HepG2 (cell line): ENCODE measurements at regions not wholly inside any gene's neighbourhood (a gene's known extent, or its start where the extent isn't known, plus 50 kb on each side); places are given as distances from the start of the nearest gene placed in this dataset.

ENCODE experiments used
- DNMT3B ChIP-seq: conservative IDR thresholded peaks from 2 replicates; pipeline ENCODE4 v1.6.1; 2016; ENCODE audit warnings: missing biosample characterization, control low read depth
- ERF ChIP-seq: IDR thresholded peaks from 2 replicates; pipeline ENCODE4 v1.6.1; 2018; ENCODE audit warnings: missing biosample characterization, missing genetic modification reagents
- GTF2F1 ChIP-seq: fragments of 150-350 bp; IDR thresholded peaks from 2 replicates; pipeline ENCODE4 v1.6.1; 2014; ENCODE audit warnings: low read length
- GZF1 ChIP-seq: sonication (generic); formaldehyde crosslinking; IDR thresholded peaks from 2 replicates; pipeline ENCODE4 v1.5.1; 2020; ENCODE audit warnings: mild to moderate bottlenecking, missing genetic modification reagents
- JARID2 ChIP-seq: sonication (generic); formaldehyde crosslinking; IDR thresholded peaks from 2 replicates; pipeline ENCODE4 v1.8.1; 2023; ENCODE audit warnings: missing genetic modification reagents, inconsistent platforms; ENCODE audit not compliant: insufficient replicate concordance
- RARA ChIP-seq: IDR thresholded peaks from 2 replicates; pipeline ENCODE4 v1.6.1; 2016; ENCODE audit warnings: missing genetic modification reagents, missing compliant biosample characterization
- SNAPC2 ChIP-seq: sonication (generic); formaldehyde crosslinking; IDR thresholded peaks from 2 replicates; pipeline ENCODE4 v1.8.1; 2022; ENCODE audit warnings: mild to moderate bottlenecking, missing genetic modification reagents
- SRY ChIP-seq: sonication (generic); formaldehyde crosslinking; IDR thresholded peaks from 2 replicates; pipeline ENCODE4 v1.8.0; 2022; ENCODE audit warnings: mild to moderate bottlenecking, missing genetic modification reagents
- ZNF382 ChIP-seq: sonication (generic); formaldehyde crosslinking; IDR thresholded peaks from 2 replicates; pipeline ENCODE4 v1.5.0; 2020; ENCODE audit warnings: missing genetic modification reagents, mild to moderate bottlenecking, borderline replicate concordance
- ZNF550 ChIP-seq: sonication (generic); formaldehyde crosslinking; IDR thresholded peaks from 2 replicates; pipeline ENCODE4 v1.4.0; 2020; ENCODE audit warnings: mild to moderate bottlenecking, missing genetic modification reagents, borderline replicate concordance
- TF ChIP-seq, protein P1 (sequence below): sonication (generic); formaldehyde crosslinking; IDR thresholded peaks from 2 replicates; pipeline ENCODE4 v1.5.0; 2020; ENCODE audit warnings: mild to moderate bottlenecking, missing genetic modification reagents, borderline replicate concordance
- TF ChIP-seq, protein P2 (sequence below): sonication (generic); formaldehyde crosslinking; IDR thresholded peaks from 2 replicates; pipeline ENCODE4 v1.4.0; 2020; ENCODE audit warnings: missing genetic modification reagents
- TF ChIP-seq, protein P3 (sequence below): sonication (generic); formaldehyde crosslinking; IDR thresholded peaks from 2 replicates; pipeline ENCODE4 v1.9.0; 2022; ENCODE audit warnings: low read depth, missing genetic modification reagents
- TF ChIP-seq, protein P4 (sequence below): sonication (generic); formaldehyde crosslinking; IDR thresholded peaks from 2 replicates; pipeline ENCODE4 v1.4.0; 2020; ENCODE audit warnings: missing genetic modification reagents
- TF ChIP-seq, protein P5 (sequence below): sonication (generic); formaldehyde crosslinking; IDR thresholded peaks from 2 replicates; pipeline ENCODE4 v1.5.1; 2020; ENCODE audit warnings: missing genetic modification reagents, mild to moderate bottlenecking, borderline replicate concordance

DNA sequence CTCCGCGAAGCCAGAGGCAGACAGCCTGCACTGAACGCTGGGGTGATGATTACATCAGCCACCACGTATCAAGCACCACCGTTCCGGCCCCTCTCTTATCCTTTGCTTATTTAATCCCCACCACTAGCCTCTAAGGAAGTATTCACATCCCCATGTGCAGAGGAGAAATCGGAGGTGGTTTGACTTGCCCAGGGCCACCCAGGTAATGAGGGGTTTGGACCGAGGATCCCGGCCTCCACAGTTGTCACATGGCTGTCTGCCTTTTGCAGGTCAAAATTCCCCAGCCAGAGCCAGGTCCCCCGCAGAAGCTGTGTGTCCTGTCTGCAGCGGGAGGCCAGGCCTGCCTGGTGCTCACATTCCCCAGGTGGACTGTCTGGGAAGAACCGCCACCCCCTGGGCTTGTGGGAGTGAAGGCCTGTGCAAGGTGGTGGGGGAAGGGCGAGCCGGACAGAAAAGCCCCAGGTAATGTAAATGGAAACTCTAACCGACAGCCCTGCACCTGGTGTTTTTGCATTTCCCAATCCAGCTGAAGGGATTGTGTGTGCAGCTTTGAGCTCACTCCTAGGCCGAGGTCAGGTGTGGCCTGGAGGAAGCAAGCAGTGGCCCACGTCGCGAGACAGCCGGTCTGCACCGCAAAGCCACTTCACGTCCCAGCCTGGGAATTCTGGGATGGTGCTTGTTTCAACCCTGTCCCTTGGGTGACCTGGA, 108.5 kb upstream of the ID2 start (continued):
- TF ChIP-seq, protein P1, sequence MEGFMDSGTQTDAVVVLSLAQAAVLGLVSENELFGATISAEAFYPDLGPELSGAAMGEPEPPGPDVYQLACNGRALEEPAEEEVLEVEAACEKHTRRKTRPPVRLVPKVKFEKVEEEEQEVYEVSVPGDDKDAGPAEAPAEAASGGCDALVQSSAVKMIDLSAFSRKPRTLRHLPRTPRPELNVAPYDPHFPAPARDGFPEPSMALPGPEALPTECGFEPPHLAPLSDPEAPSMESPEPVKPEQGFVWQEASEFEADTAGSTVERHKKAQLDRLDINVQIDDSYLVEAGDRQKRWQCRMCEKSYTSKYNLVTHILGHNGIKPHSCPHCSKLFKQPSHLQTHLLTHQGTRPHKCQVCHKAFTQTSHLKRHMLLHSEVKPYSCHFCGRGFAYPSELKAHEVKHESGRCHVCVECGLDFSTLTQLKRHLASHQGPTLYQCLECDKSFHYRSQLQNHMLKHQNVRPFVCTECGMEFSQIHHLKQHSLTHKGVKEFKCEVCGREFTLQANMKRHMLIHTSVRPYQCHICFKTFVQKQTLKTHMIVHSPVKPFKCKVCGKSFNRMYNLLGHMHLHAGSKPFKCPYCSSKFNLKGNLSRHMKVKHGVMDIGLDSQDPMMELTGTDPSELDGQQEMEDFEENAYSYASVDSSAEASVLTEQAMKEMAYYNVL (CRISPR knock-in tag), result no peak; the same call in none of the 2 replicates
- TF ChIP-seq ZNF550 (CRISPR knock-in tag) (no peak), GZF1 (CRISPR knock-in tag) (no peak), SNAPC2 (CRISPR knock-in tag) (peak; percentile 53; the same call in 1 of the 2 replicates), RARA (no peak; the same call in 1 of the 2 replicates), DNMT3B (CRISPR knock-in tag) (no peak), JARID2 (no peak), ERF (peak; percentile 22; the same call in 1 of the 2 replicates), ZNF382 (CRISPR knock-in tag) (no peak), SRY (CRISPR knock-in tag) (no peak), GTF2F1 (no peak)
- TF ChIP-seq, protein P2, sequence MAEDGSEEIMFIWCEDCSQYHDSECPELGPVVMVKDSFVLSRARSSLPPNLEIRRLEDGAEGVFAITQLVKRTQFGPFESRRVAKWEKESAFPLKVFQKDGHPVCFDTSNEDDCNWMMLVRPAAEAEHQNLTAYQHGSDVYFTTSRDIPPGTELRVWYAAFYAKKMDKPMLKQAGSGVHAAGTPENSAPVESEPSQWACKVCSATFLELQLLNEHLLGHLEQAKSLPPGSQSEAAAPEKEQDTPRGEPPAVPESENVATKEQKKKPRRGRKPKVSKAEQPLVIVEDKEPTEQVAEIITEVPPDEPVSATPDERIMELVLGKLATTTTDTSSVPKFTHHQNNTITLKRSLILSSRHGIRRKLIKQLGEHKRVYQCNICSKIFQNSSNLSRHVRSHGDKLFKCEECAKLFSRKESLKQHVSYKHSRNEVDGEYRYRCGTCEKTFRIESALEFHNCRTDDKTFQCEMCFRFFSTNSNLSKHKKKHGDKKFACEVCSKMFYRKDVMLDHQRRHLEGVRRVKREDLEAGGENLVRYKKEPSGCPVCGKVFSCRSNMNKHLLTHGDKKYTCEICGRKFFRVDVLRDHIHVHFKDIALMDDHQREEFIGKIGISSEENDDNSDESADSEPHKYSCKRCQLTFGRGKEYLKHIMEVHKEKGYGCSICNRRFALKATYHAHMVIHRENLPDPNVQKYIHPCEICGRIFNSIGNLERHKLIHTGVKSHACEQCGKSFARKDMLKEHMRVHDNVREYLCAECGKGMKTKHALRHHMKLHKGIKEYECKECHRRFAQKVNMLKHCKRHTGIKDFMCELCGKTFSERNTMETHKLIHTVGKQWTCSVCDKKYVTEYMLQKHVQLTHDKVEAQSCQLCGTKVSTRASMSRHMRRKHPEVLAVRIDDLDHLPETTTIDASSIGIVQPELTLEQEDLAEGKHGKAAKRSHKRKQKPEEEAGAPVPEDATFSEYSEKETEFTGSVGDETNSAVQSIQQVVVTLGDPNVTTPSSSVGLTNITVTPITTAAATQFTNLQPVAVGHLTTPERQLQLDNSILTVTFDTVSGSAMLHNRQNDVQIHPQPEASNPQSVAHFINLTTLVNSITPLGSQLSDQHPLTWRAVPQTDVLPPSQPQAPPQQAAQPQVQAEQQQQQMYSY (CRISPR knock-in tag), result no peak
- TF ChIP-seq, protein P3, sequence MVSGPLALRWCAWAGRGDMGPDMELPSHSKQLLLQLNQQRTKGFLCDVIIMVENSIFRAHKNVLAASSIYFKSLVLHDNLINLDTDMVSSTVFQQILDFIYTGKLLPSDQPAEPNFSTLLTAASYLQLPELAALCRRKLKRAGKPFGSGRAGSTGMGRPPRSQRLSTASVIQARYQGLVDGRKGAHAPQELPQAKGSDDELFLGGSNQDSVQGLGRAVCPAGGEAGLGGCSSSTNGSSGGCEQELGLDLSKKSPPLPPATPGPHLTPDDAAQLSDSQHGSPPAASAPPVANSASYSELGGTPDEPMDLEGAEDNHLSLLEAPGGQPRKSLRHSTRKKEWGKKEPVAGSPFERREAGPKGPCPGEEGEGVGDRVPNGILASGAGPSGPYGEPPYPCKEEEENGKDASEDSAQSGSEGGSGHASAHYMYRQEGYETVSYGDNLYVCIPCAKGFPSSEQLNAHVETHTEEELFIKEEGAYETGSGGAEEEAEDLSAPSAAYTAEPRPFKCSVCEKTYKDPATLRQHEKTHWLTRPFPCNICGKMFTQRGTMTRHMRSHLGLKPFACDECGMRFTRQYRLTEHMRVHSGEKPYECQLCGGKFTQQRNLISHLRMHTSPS (CRISPR knock-in tag), result no peak
- TF ChIP-seq, protein P4, sequence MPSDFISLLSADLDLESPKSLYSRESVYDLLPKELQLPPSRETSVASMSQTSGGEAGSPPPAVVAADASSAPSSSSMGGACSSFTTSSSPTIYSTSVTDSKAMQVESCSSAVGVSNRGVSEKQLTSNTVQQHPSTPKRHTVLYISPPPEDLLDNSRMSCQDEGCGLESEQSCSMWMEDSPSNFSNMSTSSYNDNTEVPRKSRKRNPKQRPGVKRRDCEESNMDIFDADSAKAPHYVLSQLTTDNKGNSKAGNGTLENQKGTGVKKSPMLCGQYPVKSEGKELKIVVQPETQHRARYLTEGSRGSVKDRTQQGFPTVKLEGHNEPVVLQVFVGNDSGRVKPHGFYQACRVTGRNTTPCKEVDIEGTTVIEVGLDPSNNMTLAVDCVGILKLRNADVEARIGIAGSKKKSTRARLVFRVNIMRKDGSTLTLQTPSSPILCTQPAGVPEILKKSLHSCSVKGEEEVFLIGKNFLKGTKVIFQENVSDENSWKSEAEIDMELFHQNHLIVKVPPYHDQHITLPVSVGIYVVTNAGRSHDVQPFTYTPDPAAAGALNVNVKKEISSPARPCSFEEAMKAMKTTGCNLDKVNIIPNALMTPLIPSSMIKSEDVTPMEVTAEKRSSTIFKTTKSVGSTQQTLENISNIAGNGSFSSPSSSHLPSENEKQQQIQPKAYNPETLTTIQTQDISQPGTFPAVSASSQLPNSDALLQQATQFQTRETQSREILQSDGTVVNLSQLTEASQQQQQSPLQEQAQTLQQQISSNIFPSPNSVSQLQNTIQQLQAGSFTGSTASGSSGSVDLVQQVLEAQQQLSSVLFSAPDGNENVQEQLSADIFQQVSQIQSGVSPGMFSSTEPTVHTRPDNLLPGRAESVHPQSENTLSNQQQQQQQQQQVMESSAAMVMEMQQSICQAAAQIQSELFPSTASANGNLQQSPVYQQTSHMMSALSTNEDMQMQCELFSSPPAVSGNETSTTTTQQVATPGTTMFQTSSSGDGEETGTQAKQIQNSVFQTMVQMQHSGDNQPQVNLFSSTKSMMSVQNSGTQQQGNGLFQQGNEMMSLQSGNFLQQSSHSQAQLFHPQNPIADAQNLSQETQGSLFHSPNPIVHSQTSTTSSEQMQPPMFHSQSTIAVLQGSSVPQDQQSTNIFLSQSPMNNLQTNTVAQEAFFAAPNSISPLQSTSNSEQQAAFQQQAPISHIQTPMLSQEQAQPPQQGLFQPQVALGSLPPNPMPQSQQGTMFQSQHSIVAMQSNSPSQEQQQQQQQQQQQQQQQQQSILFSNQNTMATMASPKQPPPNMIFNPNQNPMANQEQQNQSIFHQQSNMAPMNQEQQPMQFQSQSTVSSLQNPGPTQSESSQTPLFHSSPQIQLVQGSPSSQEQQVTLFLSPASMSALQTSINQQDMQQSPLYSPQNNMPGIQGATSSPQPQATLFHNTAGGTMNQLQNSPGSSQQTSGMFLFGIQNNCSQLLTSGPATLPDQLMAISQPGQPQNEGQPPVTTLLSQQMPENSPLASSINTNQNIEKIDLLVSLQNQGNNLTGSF (CRISPR knock-in tag), result no peak
- TF ChIP-seq, protein P5, sequence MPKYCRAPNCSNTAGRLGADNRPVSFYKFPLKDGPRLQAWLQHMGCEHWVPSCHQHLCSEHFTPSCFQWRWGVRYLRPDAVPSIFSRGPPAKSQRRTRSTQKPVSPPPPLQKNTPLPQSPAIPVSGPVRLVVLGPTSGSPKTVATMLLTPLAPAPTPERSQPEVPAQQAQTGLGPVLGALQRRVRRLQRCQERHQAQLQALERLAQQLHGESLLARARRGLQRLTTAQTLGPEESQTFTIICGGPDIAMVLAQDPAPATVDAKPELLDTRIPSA, result no peak; the same call in 1 of the 2 replicates
